HL-60 (cell line): ENCODE measurements at regions not wholly inside any gene's neighbourhood (a gene's known extent, or its start where the extent isn't known, plus 50 kb on each side); places are given as distances from the start of the nearest gene placed in this dataset.

Experiments
- CTCF ChIP-seq: IDR thresholded peaks from one replicate; pipeline ENCODE4 v1.5.1; 2011; ENCODE audit warnings: low read length, control low read depth, inconsistent platforms; ENCODE audit not compliant: insufficient read depth
- GABPA ChIP-seq: IDR thresholded peaks from 2 replicates; pipeline ENCODE4 v1.6.1; 2012; ENCODE audit warnings: low read depth
- POLR2AphosphoS5 ChIP-seq: IDR thresholded peaks from 2 replicates; pipeline ENCODE4 v1.6.1; 2012; ENCODE audit warnings: low read depth
- REST ChIP-seq: IDR thresholded peaks from 2 replicates; pipeline ENCODE4 v1.6.1; 2012; ENCODE audit warnings: low read depth; ENCODE audit not compliant: insufficient replicate concordance
- SPI1 ChIP-seq: IDR thresholded peaks from 2 replicates; pipeline ENCODE4 v1.6.1; 2012; ENCODE audit warnings: low read depth, mild to moderate bottlenecking, borderline replicate concordance

- no peak for TF ChIP-seq POLR2AphosphoS5
- no peak for TF ChIP-seq CTCF
- TF ChIP-seq REST = no peak
- no peak for TF ChIP-seq SPI1
- no peak for TF ChIP-seq GABPA
Measured at GRCh38 chr13:54633456-54633855, 1604.8 kb downstream of the OLFM4 start.
